ENCODE measurements at regions not wholly inside any gene's neighbourhood (a gene's known extent, or its start where the extent isn't known, plus 50 kb on each side); places are given as distances from the start of the nearest gene placed in this dataset.

DNA sequence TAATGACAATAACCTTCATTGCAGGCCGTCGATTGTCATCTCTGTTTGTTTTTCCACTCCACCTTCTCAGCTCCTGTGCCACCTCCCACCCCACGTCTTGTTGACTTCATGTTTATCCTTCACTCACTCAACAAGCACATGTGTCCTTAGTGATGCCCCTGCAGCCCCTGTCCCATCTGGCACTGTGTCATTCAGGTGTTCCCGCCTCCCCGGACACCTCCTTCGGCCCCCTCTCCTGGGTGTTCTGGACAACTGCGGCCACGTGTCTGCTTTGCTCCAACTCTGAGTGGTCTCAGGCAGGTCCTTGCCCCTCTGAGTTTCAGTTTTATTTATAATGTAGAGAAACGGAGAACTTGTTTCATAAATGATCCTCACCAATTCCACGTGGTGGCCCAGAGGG, 91.0 kb upstream of the COL5A1 start:
- Histone ChIP-seq H4K20me1 (ENCODE audit: control insufficient read depth, extremely low read depth, insufficient read depth, low read length) (no peaks in the 10 kb centered on the region), H3K4me3 (replicated peaks in 1 of 4; ENCODE audit: control extremely low read depth in 1 of 4, insufficient read depth in 1 of 4, low read depth in 3 of 4, low read length in 4 of 4) (no peak overlapping the region), H2AFZ (ENCODE audit: low read length) (no peak overlapping the region), H3K9ac (ENCODE audit: insufficient read depth, low read length) (no peak overlapping the region), H3K9me3 (ENCODE audit: control insufficient read depth, insufficient read depth, low read depth, low read length) (no peaks in the 10 kb centered on the region), H3K27ac (ENCODE audit: insufficient read depth, low read length) (no peak overlapping the region), H3K36me3 (ENCODE audit: control insufficient read depth, insufficient read depth, low read length) (no peaks in the 10 kb centered on the region), H3K4me2 (ENCODE audit: extremely low read depth, insufficient read depth, low read length) (no peak overlapping the region), H3K4me1 (ENCODE audit: control insufficient read depth, extremely low read depth, insufficient read depth, low read length) (peaks cover 31% of the 10 kb centered on the region), H3K79me2 (ENCODE audit: control insufficient read depth, insufficient read depth, low read length) (no peaks in the 10 kb centered on the region), H3K27me3 (ENCODE audit: control insufficient read depth, insufficient read depth, low read length) (no peaks in the 10 kb centered on the region)
- DNase-seq (ENCODE audit: low read depth in 2 of 2), result no peak
- no peak for TF ChIP-seq EZH2 (IDR thresholded peaks at IDR 0.05; ENCODE audit: low read length, missing control alignments)
- TF ChIP-seq, protein P1, sequence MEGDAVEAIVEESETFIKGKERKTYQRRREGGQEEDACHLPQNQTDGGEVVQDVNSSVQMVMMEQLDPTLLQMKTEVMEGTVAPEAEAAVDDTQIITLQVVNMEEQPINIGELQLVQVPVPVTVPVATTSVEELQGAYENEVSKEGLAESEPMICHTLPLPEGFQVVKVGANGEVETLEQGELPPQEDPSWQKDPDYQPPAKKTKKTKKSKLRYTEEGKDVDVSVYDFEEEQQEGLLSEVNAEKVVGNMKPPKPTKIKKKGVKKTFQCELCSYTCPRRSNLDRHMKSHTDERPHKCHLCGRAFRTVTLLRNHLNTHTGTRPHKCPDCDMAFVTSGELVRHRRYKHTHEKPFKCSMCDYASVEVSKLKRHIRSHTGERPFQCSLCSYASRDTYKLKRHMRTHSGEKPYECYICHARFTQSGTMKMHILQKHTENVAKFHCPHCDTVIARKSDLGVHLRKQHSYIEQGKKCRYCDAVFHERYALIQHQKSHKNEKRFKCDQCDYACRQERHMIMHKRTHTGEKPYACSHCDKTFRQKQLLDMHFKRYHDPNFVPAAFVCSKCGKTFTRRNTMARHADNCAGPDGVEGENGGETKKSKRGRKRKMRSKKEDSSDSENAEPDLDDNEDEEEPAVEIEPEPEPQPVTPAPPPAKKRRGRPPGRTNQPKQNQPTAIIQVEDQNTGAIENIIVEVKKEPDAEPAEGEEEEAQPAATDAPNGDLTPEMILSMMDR (conservative IDR thresholded peaks at IDR 0.05 in 1 of 2, IDR thresholded peaks at IDR 0.05 in 1 of 2; ENCODE audit: low read depth in 1 of 2, low read length in 2 of 2), result no peak

DNA sequence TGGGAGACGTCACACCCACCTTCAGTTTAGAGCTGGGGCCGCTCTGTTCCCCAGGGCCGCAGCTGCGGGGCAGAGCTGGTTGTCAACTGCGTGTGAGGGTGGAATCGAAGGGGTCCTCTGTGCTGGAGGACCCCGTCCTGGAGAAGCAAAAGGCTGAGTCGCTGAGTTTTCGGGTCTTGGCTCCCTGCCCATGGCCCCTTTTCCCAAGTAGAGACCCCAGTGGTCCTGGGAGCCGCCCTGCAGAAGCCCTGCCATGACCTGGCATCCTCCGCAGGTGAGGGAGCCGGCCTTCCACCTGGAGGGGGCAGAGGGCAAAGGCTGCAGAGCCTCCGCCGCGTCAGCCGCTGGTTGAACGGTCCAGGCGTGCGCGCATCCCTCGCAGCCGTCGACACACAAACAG, 90.4 kb upstream of the COL5A1 start:
- Histone ChIP-seq H3K4me1 (ENCODE audit: control insufficient read depth, extremely low read depth, insufficient read depth, low read length) (peaks cover 28% of the 10 kb centered on the region), H3K9me3 (ENCODE audit: control insufficient read depth, insufficient read depth, low read depth, low read length) (no peaks in the 10 kb centered on the region), H3K9ac (ENCODE audit: insufficient read depth, low read length) (no peak overlapping the region), H3K4me3 (replicated peaks in 1 of 4; ENCODE audit: control extremely low read depth in 1 of 4, insufficient read depth in 1 of 4, low read depth in 3 of 4, low read length in 4 of 4) (no peak overlapping the region), H3K79me2 (ENCODE audit: control insufficient read depth, insufficient read depth, low read length) (no peaks in the 10 kb centered on the region), H3K27ac (ENCODE audit: insufficient read depth, low read length) (no peak overlapping the region), H3K36me3 (ENCODE audit: control insufficient read depth, insufficient read depth, low read length) (no peaks in the 10 kb centered on the region), H3K4me2 (ENCODE audit: extremely low read depth, insufficient read depth, low read length) (no peak overlapping the region), H4K20me1 (ENCODE audit: control insufficient read depth, extremely low read depth, insufficient read depth, low read length) (no peaks in the 10 kb centered on the region), H3K27me3 (ENCODE audit: control insufficient read depth, insufficient read depth, low read length) (no peaks in the 10 kb centered on the region), H2AFZ (ENCODE audit: low read length) (no peak overlapping the region)
- no peak for TF ChIP-seq EZH2 (IDR thresholded peaks at IDR 0.05; ENCODE audit: low read length, missing control alignments)
- TF ChIP-seq, protein P1 (conservative IDR thresholded peaks at IDR 0.05 in 1 of 2, IDR thresholded peaks at IDR 0.05 in 1 of 2; ENCODE audit: low read depth in 1 of 2, low read length in 2 of 2), result no peak
- no peak for DNase-seq (ENCODE audit: low read depth in 2 of 2)

DNA sequence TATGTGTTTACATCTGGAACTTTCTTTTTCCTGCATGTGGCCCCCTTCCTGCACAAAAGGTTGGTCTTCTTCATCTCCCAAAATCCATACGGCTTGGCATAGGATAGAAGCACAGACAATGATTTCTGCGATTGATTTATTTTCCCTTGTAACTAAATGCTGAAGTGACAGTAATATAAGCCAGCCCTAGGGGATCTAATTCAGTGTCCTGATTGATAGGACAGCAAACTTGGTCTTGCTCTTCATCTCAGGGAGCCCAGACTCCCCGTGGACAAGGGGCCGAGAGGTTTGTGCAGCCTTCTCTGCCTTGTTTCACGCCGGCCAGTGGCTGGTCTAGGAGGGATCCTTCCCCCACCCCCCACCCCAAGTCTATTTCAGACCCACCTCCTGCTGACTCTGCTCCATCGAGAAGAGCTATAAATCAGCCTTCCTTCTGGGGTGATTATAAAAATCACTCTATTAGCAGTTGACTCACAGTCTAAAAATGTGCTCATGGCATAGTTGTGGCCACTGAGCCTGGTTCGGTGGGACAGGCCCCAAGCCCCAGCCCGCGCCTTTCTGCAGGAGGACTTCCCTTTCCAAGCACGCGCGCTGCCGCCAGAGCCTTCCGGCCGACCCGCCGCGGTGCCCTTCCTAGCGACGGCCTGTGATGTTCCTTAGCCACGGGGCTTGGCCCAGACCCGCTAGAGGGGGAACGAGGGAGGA, 89.8 kb upstream of the COL5A1 start:
- Histone ChIP-seq H2AFZ (ENCODE audit: low read length) (no peak overlapping the region), H3K27me3 (ENCODE audit: control insufficient read depth, insufficient read depth, low read length) (no peaks in the 10 kb centered on the region), H3K4me1 (ENCODE audit: control insufficient read depth, extremely low read depth, insufficient read depth, low read length) (peaks cover 26% of the 10 kb centered on the region), H3K4me2 (ENCODE audit: extremely low read depth, insufficient read depth, low read length) (peak overlapping the region; percentile 11), H3K4me3 (replicated peaks in 1 of 4; ENCODE audit: control extremely low read depth in 1 of 4, insufficient read depth in 1 of 4, low read depth in 3 of 4, low read length in 4 of 4) (no peak overlapping the region), H3K27ac (ENCODE audit: insufficient read depth, low read length) (peak overlapping the region; percentile 42), H3K36me3 (ENCODE audit: control insufficient read depth, insufficient read depth, low read length) (no peaks in the 10 kb centered on the region), H3K79me2 (ENCODE audit: control insufficient read depth, insufficient read depth, low read length) (no peaks in the 10 kb centered on the region), H3K9me3 (ENCODE audit: control insufficient read depth, insufficient read depth, low read depth, low read length) (no peaks in the 10 kb centered on the region), H3K9ac (ENCODE audit: insufficient read depth, low read length) (no peak overlapping the region), H4K20me1 (ENCODE audit: control insufficient read depth, extremely low read depth, insufficient read depth, low read length) (no peaks in the 10 kb centered on the region)
- peak; percentile 83 to 98 for DNase-seq (ENCODE audit: low read depth in 2 of 2)
- TF ChIP-seq EZH2 (IDR thresholded peaks at IDR 0.05; ENCODE audit: low read length, missing control alignments), result no peak
- TF ChIP-seq, protein P1 (conservative IDR thresholded peaks at IDR 0.05 in 1 of 2, IDR thresholded peaks at IDR 0.05 in 1 of 2; ENCODE audit: low read depth in 1 of 2, low read length in 2 of 2), result no peak
